Keratinocyte (primary cell): ENCODE measurements at regions not wholly inside any gene's neighbourhood (a gene's known extent, or its start where the extent isn't known, plus 50 kb on each side); places are given as distances from the start of the nearest gene placed in this dataset.

Experiments used
- DNase-seq: peaks from one replicate; pipeline ENCODE4 v3.0.0-alpha.2; 2011; ENCODE audit warnings: low read depth, missing footprints, low spot score
- FAIRE-seq: peaks from 2 replicates; lab custom pipeline; 2011; peaks lifted over from hg19 to GRCh38; lab: Jason Lieb, UNC
- H2AFZ ChIP-seq: 2 replicates; pipeline ENCODE4 v1.6.0; 2012; ENCODE audit warnings: low read length, control low read depth, inconsistent platforms; ENCODE audit not compliant: control insufficient read depth
- H3K27ac ChIP-seq: 2 replicates; pipeline ENCODE4 v1.5.1; 2011; ENCODE audit warnings: low read length; ENCODE audit not compliant: control insufficient read depth, insufficient read depth
- H3K27me3 ChIP-seq: 3 replicates; pipeline ENCODE4 v1.6.0; 2011; ENCODE audit warnings: low read length; ENCODE audit not compliant: control insufficient read depth, insufficient read depth; ENCODE audit errors: extremely low read depth
- H3K36me3 ChIP-seq, 2 experiments: 2 replicates in 1 of 2; 3 replicates in 1 of 2; pipeline ENCODE4 v1.5.1; 2011; ENCODE audit warnings: low read length in 2 of 2, mild to moderate bottlenecking in 1 of 2; ENCODE audit not compliant: control insufficient read depth in 2 of 2, insufficient read depth in 2 of 2; ENCODE audit errors: extremely low read depth in 1 of 2
- H3K4me1 ChIP-seq: 3 replicates; pipeline ENCODE4 v1.5.1; 2011; ENCODE audit warnings: low read length; ENCODE audit not compliant: control insufficient read depth, insufficient read depth; ENCODE audit errors: extremely low read depth
- H3K4me2 ChIP-seq: 3 replicates; pipeline ENCODE4 v1.6.0; 2011; ENCODE audit warnings: low read depth, low read length; ENCODE audit not compliant: control insufficient read depth, insufficient read depth; ENCODE audit errors: extremely low read depth
- H3K4me3 ChIP-seq, 3 experiments: fragments of 200-600 bp in 1 of 3; sonication (generic) in 1 of 3; 2 replicates in 2 of 3; 3 replicates in 1 of 3; pipeline ENCODE4 v1.5.1; 2011 to 2016; ENCODE audit warnings: low read length in 3 of 3, mild to moderate bottlenecking in 3 of 3, control low read depth in 2 of 3, inconsistent platforms in 1 of 3, low read depth in 1 of 3, mixed read lengths in 1 of 3, mixed run types in 1 of 3, moderate library complexity in 1 of 3; ENCODE audit not compliant: control insufficient read depth in 2 of 3, insufficient read depth in 2 of 3; ENCODE audit errors: extremely low read depth in 1 of 3
- H3K79me2 ChIP-seq: 2 replicates; pipeline ENCODE4 v1.6.0; 2012; ENCODE audit warnings: low read length; ENCODE audit not compliant: control insufficient read depth, insufficient read depth
- H3K9ac ChIP-seq: 3 replicates; pipeline ENCODE4 v1.6.0; 2011; ENCODE audit warnings: low read length; ENCODE audit not compliant: control insufficient read depth, insufficient read depth; ENCODE audit errors: extremely low read depth
- H3K9me1 ChIP-seq: 3 replicates; pipeline ENCODE4 v1.6.0; 2011; ENCODE audit warnings: low read length; ENCODE audit not compliant: control insufficient read depth, insufficient read depth; ENCODE audit errors: extremely low read depth
- H3K9me3 ChIP-seq: 2 replicates; pipeline ENCODE4 v1.5.1; 2012; ENCODE audit warnings: low read depth, low read length; ENCODE audit not compliant: control insufficient read depth
- H4K20me1 ChIP-seq: 3 replicates; pipeline ENCODE4 v1.6.0; 2011; ENCODE audit warnings: low read length; ENCODE audit not compliant: control insufficient read depth, insufficient read depth; ENCODE audit errors: extremely low read depth
- EZH2 ChIP-seq: IDR thresholded peaks from one replicate; pipeline ENCODE4 v1.6.1; 2012; ENCODE audit warnings: inconsistent platforms, mild to moderate bottlenecking, low read length, moderate library complexity
- dilution Hi-C: fragments of 300-500 bp; cut with MboI; formaldehyde crosslinking; loops from one replicate; pipeline ENCODE4 v1.7.0; 2020; ENCODE audit warnings: low sequenced_read_pairs; ENCODE audit not compliant: extremely low pct_ligation_motif_present
- TF ChIP-seq, protein P1 (sequence below), 3 experiments: IDR thresholded peaks in 1 of 3; conservative IDR thresholded peaks in 1 of 3; optimal IDR thresholded peaks in 1 of 3; 2 replicates in 2 of 3; 3 replicates in 1 of 3; pipeline versions ENCODE3 to v1.5.1; 2011; ENCODE audit warnings: low read length in 3 of 3, mild to moderate bottlenecking in 3 of 3, moderate library complexity in 2 of 3, control low read depth in 1 of 3, inconsistent platforms in 1 of 3; ENCODE audit not compliant: insufficient read depth in 2 of 3; ENCODE audit errors: extremely low read depth in 1 of 3

DNA sequence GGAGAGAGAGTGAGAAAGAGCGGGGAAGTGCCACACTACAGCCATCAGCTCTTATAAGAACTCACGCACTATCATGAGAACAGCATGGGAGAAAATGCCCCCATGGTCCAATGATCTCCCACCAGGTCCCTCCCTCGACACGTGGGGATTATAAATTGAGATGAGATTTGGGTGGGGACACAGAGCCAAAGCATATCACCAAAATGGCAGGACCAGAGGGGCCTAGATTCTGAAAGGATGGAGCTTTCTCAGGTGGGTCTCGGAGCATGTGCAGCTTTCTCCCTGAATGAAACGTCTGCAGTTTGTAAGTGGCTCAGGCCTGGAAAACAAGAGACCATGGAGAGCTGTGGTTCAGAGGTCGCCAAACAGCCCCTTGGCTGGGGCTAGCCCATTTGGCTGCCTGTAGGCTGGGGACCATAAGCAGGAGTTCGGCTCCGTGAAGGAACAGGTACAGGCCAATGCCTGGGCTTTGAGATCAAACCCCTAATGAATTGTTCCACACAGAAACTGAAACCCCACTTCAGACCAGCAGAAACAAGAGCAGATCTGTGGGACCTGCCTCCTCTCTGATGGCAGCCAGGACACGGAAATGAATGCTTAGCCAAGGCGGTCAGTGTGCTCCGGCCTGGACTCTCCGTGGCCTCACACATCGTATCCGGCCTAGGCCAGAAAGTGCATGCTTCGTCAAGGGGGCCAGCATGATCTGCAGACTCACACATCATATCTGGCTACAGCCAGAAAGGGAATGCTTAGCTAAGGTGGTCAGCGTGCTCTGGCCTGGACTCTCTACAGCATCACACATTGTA lies 111.2 kb upstream of the TMEM18 start:
- Histone ChIP-seq H3K4me3 (no peak overlapping the region), H3K27ac (no peak overlapping the region), H3K4me1 (no peaks in the 10 kb centered on the region), H2AFZ (no peak overlapping the region), H3K36me3 (no peaks in the 10 kb centered on the region), H3K9me3 (peaks cover 2% of the 10 kb centered on the region), H3K9ac (no peak overlapping the region), H3K79me2 (no peaks in the 10 kb centered on the region), H3K27me3 (no peaks in the 10 kb centered on the region), H3K4me2 (no peak overlapping the region), H3K9me1 (no peaks in the 10 kb centered on the region), H4K20me1 (no peaks in the 10 kb centered on the region)
- dilution Hi-C loops = no loop called here
- no peak for FAIRE-seq
- no peak for DNase-seq
- TF ChIP-seq, protein P1, sequence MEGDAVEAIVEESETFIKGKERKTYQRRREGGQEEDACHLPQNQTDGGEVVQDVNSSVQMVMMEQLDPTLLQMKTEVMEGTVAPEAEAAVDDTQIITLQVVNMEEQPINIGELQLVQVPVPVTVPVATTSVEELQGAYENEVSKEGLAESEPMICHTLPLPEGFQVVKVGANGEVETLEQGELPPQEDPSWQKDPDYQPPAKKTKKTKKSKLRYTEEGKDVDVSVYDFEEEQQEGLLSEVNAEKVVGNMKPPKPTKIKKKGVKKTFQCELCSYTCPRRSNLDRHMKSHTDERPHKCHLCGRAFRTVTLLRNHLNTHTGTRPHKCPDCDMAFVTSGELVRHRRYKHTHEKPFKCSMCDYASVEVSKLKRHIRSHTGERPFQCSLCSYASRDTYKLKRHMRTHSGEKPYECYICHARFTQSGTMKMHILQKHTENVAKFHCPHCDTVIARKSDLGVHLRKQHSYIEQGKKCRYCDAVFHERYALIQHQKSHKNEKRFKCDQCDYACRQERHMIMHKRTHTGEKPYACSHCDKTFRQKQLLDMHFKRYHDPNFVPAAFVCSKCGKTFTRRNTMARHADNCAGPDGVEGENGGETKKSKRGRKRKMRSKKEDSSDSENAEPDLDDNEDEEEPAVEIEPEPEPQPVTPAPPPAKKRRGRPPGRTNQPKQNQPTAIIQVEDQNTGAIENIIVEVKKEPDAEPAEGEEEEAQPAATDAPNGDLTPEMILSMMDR (optimal IDR thresholded peaks at IDR 0.05 in 1 of 3, IDR thresholded peaks at IDR 0.05 in 1 of 3, conservative IDR thresholded peaks at IDR 0.05 in 1 of 3; ENCODE audit: extremely low read depth in 1 of 3, insufficient read depth in 2 of 3, low read length in 3 of 3) = no peak
- TF ChIP-seq EZH2 = no peak

DNA sequence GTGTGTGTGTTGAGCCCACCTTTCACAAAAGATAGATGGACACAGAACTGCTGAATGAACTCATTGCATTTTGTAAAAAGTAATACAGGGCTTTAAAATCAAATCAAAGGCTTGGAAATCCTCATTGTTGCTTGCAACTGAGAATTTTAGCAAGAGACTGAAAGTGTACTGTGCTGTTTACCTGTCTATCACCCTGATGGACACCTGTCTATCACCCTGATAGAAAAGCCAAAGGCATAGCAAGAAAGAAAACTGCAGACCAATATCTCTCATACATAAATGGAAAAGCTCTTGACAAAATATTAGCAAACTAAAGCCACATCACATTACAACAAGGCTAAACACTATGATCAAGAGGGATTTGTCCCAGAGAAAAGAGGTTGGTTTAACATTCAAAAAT lies 107.5 kb upstream of the TMEM18 start:
- Histone ChIP-seq H4K20me1 (no peaks in the 10 kb centered on the region), H3K9me1 (no peaks in the 10 kb centered on the region), H3K79me2 (no peaks in the 10 kb centered on the region), H3K27me3 (no peaks in the 10 kb centered on the region), H3K4me3 (no peak overlapping the region), H3K4me1 (no peaks in the 10 kb centered on the region), H3K27ac (no peak overlapping the region), H2AFZ (no peak overlapping the region), H3K9ac (no peak overlapping the region), H3K36me3 (no peaks in the 10 kb centered on the region), H3K9me3 (peaks cover under 1% of the 10 kb centered on the region), H3K4me2 (no peak overlapping the region)
- DNase-seq (no peak), FAIRE-seq (no peak)
- dilution Hi-C loops = no loop called here
- TF ChIP-seq, protein P1 (optimal IDR thresholded peaks at IDR 0.05 in 1 of 3, IDR thresholded peaks at IDR 0.05 in 1 of 3, conservative IDR thresholded peaks at IDR 0.05 in 1 of 3; ENCODE audit: extremely low read depth in 1 of 3, insufficient read depth in 2 of 3, low read length in 3 of 3) = no peak
- no peak for TF ChIP-seq EZH2
